ENCODE measurements at regions not wholly inside any gene's neighbourhood (a gene's known extent, or its start where the extent isn't known, plus 50 kb on each side); places are given as distances from the start of the nearest gene placed in this dataset.

GRCh38 chr9:33659921-33660320 is 135.4 kb upstream of the PRSS3 start:
- in situ Hi-C loops (cut with MboI; ENCODE audit: low sequenced_read_pairs): no loop called here
- TF ChIP-seq, protein P1, sequence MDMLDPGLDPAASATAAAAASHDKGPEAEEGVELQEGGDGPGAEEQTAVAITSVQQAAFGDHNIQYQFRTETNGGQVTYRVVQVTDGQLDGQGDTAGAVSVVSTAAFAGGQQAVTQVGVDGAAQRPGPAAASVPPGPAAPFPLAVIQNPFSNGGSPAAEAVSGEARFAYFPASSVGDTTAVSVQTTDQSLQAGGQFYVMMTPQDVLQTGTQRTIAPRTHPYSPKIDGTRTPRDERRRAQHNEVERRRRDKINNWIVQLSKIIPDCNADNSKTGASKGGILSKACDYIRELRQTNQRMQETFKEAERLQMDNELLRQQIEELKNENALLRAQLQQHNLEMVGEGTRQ (IDR thresholded peaks at IDR 0.05; ENCODE audit: low read depth, low read length): no peak
- TF ChIP-seq RCOR1 (IDR thresholded peaks at IDR 0.05; ENCODE audit: insufficient replicate concordance, low read length) (no peak), POLR2A (IDR thresholded peaks at IDR 0.05; ENCODE audit: low read depth, low read length) (no peak), CEBPB (IDR thresholded peaks at IDR 0.05; ENCODE audit: low read depth, low read length) (no peak), SMC3 (IDR thresholded peaks at IDR 0.05; ENCODE audit: low read depth, low read length) (no peak), RFX5 (IDR thresholded peaks at IDR 0.05; ENCODE audit: low read depth, low read length) (no peak), RAD21 (IDR thresholded peaks at IDR 0.05; ENCODE audit: low read length) (no peak), CTCF (conservative IDR thresholded peaks at IDR 0.05; ENCODE audit: low read depth, low read length) (no peak)
- no CpG with 5 or more reads among the region's 1 CpG for WGBS, 2 experiments (ENCODE audit: extremely low coverage in 2 of 2, insufficient read length in 1 of 2)
- no peak overlapping the region for H3K56ac ChIP-seq (ENCODE audit: extremely low read depth, insufficient read depth, low read length)
- dilution Hi-C loops (cut with HindIII; ENCODE audit: low sequenced_read_pairs, unreplicated experiment): no loop called here
- DNase-seq (no peak), ATAC-seq (ENCODE audit: low read depth) (no peak)
- H3K18ac ChIP-seq (ENCODE audit: low read depth, low read length): no peak overlapping the region
- ChIA-PET CTCF (no interaction called here), POLR2A (ENCODE audit: unreplicated experiment) (no interaction called here)
- H2BK5ac ChIP-seq (ENCODE audit: low read depth, low read length, poor library complexity, severe bottlenecking): no peak overlapping the region
- no peak overlapping the region for H2AFZ ChIP-seq (replicated peaks; ENCODE audit: low read length, poor library complexity)
- H3K27ac ChIP-seq (ENCODE audit: insufficient read depth, low read length): no peak overlapping the region
- no peaks in the 10 kb centered on the region for H4K20me1 ChIP-seq (ENCODE audit: insufficient read depth, low read length)
- H3K79me1 ChIP-seq (ENCODE audit: low read depth in 1 of 2, low read length in 2 of 2): no peaks in the 10 kb centered on the region
- H4K91ac ChIP-seq (ENCODE audit: insufficient read depth, low read depth, low read length): no peak overlapping the region
- H3K4ac ChIP-seq (ENCODE audit: low read depth, low read length): no peak overlapping the region
- no peak overlapping the region for H2AK5ac ChIP-seq (ENCODE audit: low read depth, low read length)
- H2AK9ac ChIP-seq (replicated peaks; ENCODE audit: low read depth, low read length, poor library complexity): no peak overlapping the region
- H4K8ac ChIP-seq (ENCODE audit: low read depth in 2 of 2, low read length in 2 of 2): no peak overlapping the region
- H3K36me3 ChIP-seq (ENCODE audit: control insufficient read depth, insufficient read depth, low read length): no peaks in the 10 kb centered on the region
- no peak overlapping the region for H3K23ac ChIP-seq (ENCODE audit: low read depth, low read length)
- H3K4me3 ChIP-seq (ENCODE audit: insufficient read depth, low read depth, low read length): no peak overlapping the region
- H3K9me3 ChIP-seq (ENCODE audit: control insufficient read depth, insufficient read depth, low read length): no peaks in the 10 kb centered on the region
- no peaks in the 10 kb centered on the region for H3K4me1 ChIP-seq (ENCODE audit: control insufficient read depth, insufficient read depth, low read length)
- H3K4me2 ChIP-seq (ENCODE audit: low read depth, low read length): no peak overlapping the region
- no peaks in the 10 kb centered on the region for H3K9me1 ChIP-seq (ENCODE audit: insufficient read depth, low read length)
- no peak overlapping the region for H3K9ac ChIP-seq (ENCODE audit: low read depth, low read length)
- intact Hi-C loops (cut with micrococcal nuclease): no loop called here
- no peak overlapping the region for H2BK15ac ChIP-seq (ENCODE audit: low read depth, low read length)
- H3K14ac ChIP-seq (replicated peaks; ENCODE audit: low read depth, low read length): no peak overlapping the region
- no peak overlapping the region for H4K5ac ChIP-seq (ENCODE audit: low read depth, low read length)
- peaks cover 16% of the 10 kb centered on the region for H3K27me3 ChIP-seq (ENCODE audit: control insufficient read depth, insufficient read depth, low read length)
- H2BK20ac ChIP-seq (ENCODE audit: low read depth, low read length): no peak overlapping the region
- no peak overlapping the region for H2BK120ac ChIP-seq (ENCODE audit: low read depth, low read length)
- no TSS peak for BruUV-seq (replicated peaks)

Data from IMR-90 (cell line).